Right atrium auricular region (tissue), 2 donors: ENCODE measurements at regions not wholly inside any gene's neighbourhood (a gene's known extent, or its start where the extent isn't known, plus 50 kb on each side); places are given as distances from the start of the nearest gene placed in this dataset.

Experiments used
- DNase-seq: peaks from one replicate; pipeline ENCODE4 v3.0.0-alpha.2; 2019; ENCODE audit warnings: low spot score
- H3K27ac ChIP-seq, 2 donors: fragments of 200-600 bp; sonication (generic); 1 replicate in 1 of 2; 2 replicates in 1 of 2; pipeline ENCODE4 v1.5.1; 2016 to 2019
- H3K27me3 ChIP-seq, 2 donors: fragments of 200-600 bp; sonication (generic); one replicate each; pipeline versions ENCODE4 v1.5.1 to v1.6.0; 2017 to 2019
- H3K36me3 ChIP-seq: fragments of 200-600 bp; sonication (generic); one replicate; pipeline ENCODE4 v1.5.1; 2016
- H3K4me1 ChIP-seq, 2 donors: fragments of 200-600 bp; sonication (generic); one replicate each; pipeline versions ENCODE4 v1.5.1 to v1.6.0; 2017 to 2019
- H3K4me3 ChIP-seq, 2 donors: fragments of 200-600 bp; sonication (generic); 1 replicate in 1 of 2; 2 replicates in 1 of 2; pipeline ENCODE4 v1.5.1; 2017 to 2019; ENCODE audit warnings: mild to moderate bottlenecking in 1 of 2, moderate library complexity in 1 of 2
- H3K9me3 ChIP-seq, 2 donors: fragments of 200-600 bp; sonication (generic); one replicate each; pipeline ENCODE4 v1.5.1; 2019
- TF ChIP-seq, protein P1 (sequence below), 2 donors: fragments of 200-600 bp; sonication (generic); IDR thresholded peaks; one replicate each; pipeline ENCODE4 v1.5.1; 2019; ENCODE audit warnings: antibody characterized with exemption in 2 of 2

DNA sequence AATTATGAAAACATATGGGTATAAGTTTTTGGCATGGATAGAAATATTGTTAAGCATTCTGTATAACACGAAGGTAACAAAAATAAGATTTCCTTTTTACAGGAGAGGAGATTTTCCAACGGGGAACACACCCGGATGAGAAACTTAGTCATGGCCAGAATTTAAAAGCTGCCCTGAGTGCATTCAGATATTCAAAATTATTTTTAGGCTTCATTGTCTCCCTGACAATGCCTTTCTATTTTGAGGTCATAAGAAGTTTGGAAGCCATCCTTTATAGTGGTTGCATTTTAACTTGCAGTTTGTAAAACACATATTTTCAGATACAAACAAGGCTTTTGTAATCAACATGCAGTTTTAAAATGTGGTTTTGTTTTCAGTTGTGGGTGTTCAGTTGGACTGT lies 357.5 kb upstream of the FAM47C start:
- TF ChIP-seq, protein P1, sequence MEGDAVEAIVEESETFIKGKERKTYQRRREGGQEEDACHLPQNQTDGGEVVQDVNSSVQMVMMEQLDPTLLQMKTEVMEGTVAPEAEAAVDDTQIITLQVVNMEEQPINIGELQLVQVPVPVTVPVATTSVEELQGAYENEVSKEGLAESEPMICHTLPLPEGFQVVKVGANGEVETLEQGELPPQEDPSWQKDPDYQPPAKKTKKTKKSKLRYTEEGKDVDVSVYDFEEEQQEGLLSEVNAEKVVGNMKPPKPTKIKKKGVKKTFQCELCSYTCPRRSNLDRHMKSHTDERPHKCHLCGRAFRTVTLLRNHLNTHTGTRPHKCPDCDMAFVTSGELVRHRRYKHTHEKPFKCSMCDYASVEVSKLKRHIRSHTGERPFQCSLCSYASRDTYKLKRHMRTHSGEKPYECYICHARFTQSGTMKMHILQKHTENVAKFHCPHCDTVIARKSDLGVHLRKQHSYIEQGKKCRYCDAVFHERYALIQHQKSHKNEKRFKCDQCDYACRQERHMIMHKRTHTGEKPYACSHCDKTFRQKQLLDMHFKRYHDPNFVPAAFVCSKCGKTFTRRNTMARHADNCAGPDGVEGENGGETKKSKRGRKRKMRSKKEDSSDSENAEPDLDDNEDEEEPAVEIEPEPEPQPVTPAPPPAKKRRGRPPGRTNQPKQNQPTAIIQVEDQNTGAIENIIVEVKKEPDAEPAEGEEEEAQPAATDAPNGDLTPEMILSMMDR (IDR thresholded peaks at IDR 0.05): no peak
- Histone ChIP-seq H3K36me3 (no peaks in the 10 kb centered on the region), H3K4me3 (no peak overlapping the region), H3K27ac (peak overlapping the region; percentile 11 to 40), H3K4me1 (no peaks in the 10 kb centered on the region), H3K9me3 (no peaks in the 10 kb centered on the region), H3K27me3 (no peaks in the 10 kb centered on the region)
- DNase-seq: no peak

DNA sequence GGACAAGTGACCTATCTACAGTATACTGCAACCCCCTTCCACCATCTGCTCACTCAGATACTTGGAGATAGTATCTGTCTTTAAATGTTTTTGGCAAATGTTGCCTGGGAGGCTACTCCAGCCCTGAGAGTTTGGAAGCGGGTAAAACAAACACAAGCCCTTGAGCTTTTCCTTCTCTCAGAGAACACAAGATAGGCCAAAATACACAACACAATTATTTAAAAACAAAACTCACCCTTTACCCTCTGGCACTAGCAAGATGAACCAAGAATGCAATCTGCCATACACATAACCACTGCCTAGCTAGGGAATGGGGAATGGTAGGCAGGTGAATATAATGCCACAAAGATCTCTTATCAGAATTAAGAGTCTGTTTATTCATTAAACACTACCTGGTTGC lies 324.7 kb upstream of the FAM47C start:
- H3K27me3 ChIP-seq: no peaks in the 10 kb centered on the region
- no peak overlapping the region for H3K27ac ChIP-seq
- no peak for DNase-seq
- no peaks in the 10 kb centered on the region for H3K9me3 ChIP-seq
- no peaks in the 10 kb centered on the region for H3K36me3 ChIP-seq
- no peak overlapping the region for H3K4me3 ChIP-seq
- TF ChIP-seq, protein P1 (IDR thresholded peaks at IDR 0.05): no peak
- H3K4me1 ChIP-seq: no peaks in the 10 kb centered on the region

DNA sequence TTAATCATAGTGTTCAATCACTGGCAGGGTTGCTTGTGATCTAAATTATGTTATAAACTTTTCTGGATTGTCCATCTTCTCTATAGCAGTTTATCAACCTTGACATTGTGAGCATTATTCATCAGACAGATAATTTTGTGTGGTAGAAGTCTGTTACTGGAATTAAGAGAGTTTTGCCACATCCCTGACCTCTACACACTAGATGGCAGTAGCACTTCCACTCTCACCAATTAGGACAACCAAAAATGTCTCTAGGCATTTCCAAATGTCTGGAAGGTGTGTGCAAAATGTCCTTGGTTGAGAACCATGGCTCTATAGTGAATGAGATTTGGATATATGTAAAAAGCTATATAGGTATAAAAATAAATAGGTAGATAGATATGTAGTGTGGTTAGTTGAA lies 324.1 kb upstream of the FAM47C start:
- no peak for DNase-seq
- H3K27me3 ChIP-seq: no peaks in the 10 kb centered on the region
- H3K4me1 ChIP-seq: no peaks in the 10 kb centered on the region
- no peak overlapping the region for H3K4me3 ChIP-seq
- H3K36me3 ChIP-seq: no peaks in the 10 kb centered on the region
- TF ChIP-seq, protein P1 (IDR thresholded peaks at IDR 0.05): no peak
- no peaks in the 10 kb centered on the region for H3K9me3 ChIP-seq
- no peak overlapping the region for H3K27ac ChIP-seq

DNA sequence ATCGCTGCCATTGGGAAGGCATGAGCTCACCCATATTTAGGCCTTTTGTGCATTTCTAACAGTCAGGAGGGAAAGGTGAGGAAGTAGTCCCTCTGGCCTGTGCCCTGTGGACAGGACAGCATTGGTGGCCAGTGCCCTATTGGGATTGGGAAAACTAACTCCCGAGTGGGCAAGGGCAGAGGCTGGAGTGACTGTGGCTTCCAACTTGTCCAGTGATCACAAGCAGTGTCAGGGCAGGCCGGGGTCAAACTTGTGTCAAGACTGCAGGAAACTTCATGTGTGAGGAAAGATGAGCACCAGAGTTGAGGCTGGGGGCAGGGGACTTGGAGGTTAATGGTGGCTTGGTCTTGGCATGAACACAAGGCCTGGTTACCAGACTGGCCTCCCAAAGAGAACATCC lies 286.2 kb upstream of the FAM47C start:
- DNase-seq: no peak
- H3K36me3 ChIP-seq: no peaks in the 10 kb centered on the region
- TF ChIP-seq, protein P1 (IDR thresholded peaks at IDR 0.05): no peak
- H3K27me3 ChIP-seq: no peaks in the 10 kb centered on the region
- H3K4me1 ChIP-seq: no peaks in the 10 kb centered on the region
- H3K27ac ChIP-seq: no peak overlapping the region
- no peaks in the 10 kb centered on the region for H3K9me3 ChIP-seq
- no peak overlapping the region for H3K4me3 ChIP-seq

DNA sequence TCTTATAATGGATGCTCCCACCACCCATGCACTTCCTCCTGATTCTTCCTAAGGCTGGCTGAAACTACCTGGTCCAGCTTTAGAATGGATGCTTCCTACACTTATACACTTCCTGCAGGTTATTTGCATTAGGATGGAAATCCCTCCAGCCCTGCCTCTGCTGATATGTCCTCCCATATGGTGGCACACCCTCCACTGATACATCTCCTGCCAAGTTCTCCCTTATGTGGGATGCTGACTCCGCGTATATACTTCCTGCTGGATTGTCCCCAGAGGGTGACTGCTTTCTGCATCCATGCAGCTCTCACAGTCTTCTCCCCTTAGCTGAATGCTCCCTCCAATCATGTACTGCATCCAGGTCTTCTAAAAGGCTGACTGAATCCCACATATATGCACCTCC lies 254.6 kb upstream of the FAM47C start:
- Histone ChIP-seq H3K27me3 (no peaks in the 10 kb centered on the region), H3K36me3 (no peaks in the 10 kb centered on the region), H3K4me1 (no peaks in the 10 kb centered on the region), H3K27ac (no peak overlapping the region), H3K9me3 (no peaks in the 10 kb centered on the region), H3K4me3 (no peak overlapping the region)
- TF ChIP-seq, protein P1 (IDR thresholded peaks at IDR 0.05): no peak
- DNase-seq: no peak

GRCh38 chrX:36787752-36788151 lies 220.4 kb upstream of the FAM47C start:
- H3K4me1 ChIP-seq: no peaks in the 10 kb centered on the region
- H3K4me3 ChIP-seq: no peak overlapping the region
- no peaks in the 10 kb centered on the region for H3K27me3 ChIP-seq
- H3K36me3 ChIP-seq: no peaks in the 10 kb centered on the region
- TF ChIP-seq, protein P1 (IDR thresholded peaks at IDR 0.05): no peak
- no peaks in the 10 kb centered on the region for H3K9me3 ChIP-seq
- no peak overlapping the region for H3K27ac ChIP-seq
- DNase-seq: no peak
